ENCODE measurements at regions not wholly inside any gene's neighbourhood (a gene's known extent, or its start where the extent isn't known, plus 50 kb on each side); places are given as distances from the start of the nearest gene placed in this dataset.

DNA sequence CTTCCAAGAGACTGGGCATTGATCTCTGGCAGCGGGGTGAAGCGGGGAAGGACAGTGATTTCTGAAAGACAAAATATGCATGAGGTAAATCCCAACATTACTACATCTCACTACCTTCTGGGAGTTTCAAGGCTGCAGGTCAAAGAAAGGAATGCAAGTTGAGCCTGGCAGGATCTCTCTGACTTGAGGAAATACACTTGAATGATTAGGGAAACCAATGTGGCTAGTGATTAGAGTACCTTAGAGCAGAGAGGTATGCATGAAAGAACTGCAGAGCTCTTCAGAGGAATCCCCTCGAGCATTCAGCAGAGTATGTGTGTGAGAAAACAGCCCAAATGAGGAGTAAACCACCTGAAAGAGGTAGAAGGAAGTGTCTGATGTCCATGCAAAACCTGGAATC, 2874.1 kb upstream of the PCDH20 start:
- TF ChIP-seq, protein P1, sequence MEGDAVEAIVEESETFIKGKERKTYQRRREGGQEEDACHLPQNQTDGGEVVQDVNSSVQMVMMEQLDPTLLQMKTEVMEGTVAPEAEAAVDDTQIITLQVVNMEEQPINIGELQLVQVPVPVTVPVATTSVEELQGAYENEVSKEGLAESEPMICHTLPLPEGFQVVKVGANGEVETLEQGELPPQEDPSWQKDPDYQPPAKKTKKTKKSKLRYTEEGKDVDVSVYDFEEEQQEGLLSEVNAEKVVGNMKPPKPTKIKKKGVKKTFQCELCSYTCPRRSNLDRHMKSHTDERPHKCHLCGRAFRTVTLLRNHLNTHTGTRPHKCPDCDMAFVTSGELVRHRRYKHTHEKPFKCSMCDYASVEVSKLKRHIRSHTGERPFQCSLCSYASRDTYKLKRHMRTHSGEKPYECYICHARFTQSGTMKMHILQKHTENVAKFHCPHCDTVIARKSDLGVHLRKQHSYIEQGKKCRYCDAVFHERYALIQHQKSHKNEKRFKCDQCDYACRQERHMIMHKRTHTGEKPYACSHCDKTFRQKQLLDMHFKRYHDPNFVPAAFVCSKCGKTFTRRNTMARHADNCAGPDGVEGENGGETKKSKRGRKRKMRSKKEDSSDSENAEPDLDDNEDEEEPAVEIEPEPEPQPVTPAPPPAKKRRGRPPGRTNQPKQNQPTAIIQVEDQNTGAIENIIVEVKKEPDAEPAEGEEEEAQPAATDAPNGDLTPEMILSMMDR (IDR thresholded peaks at IDR 0.05): no peak
- no peak for TF ChIP-seq ZFX (IDR thresholded peaks at IDR 0.05; ENCODE audit: borderline replicate concordance)

Data from 22Rv1 (cell line).